ENCODE measurements at regions not wholly inside any gene's neighbourhood (a gene's known extent, or its start where the extent isn't known, plus 50 kb on each side); places are given as distances from the start of the nearest gene placed in this dataset.
A peak's percentile ranks its signal among the peaks of the same experiment; 100 is the strongest.
"Not testable (repeated sequence)": the region's sequence is repeated elsewhere in the genome, so short reads cannot be mapped to it uniquely, and the experiment has no call there.

- DNase-seq (peak; percentile 54), ATAC-seq (ENCODE audit: low read depth) (peak; percentile 45)
- H3K9me1 ChIP-seq (ENCODE audit: insufficient read depth, low read length); H3K36me3 ChIP-seq (ENCODE audit: control insufficient read depth, insufficient read depth, low read length); H3K4me2 ChIP-seq (ENCODE audit: low read depth, low read length); H3K56ac ChIP-seq (ENCODE audit: extremely low read depth, insufficient read depth, low read length); H3K18ac ChIP-seq (ENCODE audit: low read depth, low read length); H2AK5ac ChIP-seq (ENCODE audit: low read depth, low read length); H4K8ac ChIP-seq (ENCODE audit: low read depth in 2 of 2, low read length in 2 of 2); H3K79me1 ChIP-seq (ENCODE audit: low read depth in 1 of 2, low read length in 2 of 2); H2BK15ac ChIP-seq (ENCODE audit: low read depth, low read length); POLR2A ChIA-PET (ENCODE audit: unreplicated experiment); H2BK120ac ChIP-seq (ENCODE audit: low read depth, low read length); in situ Hi-C loops (cut with MboI; ENCODE audit: low sequenced_read_pairs); H3K27ac ChIP-seq (ENCODE audit: insufficient read depth, low read length); H2AK9ac ChIP-seq (replicated peaks; ENCODE audit: low read depth, low read length, poor library complexity); intact Hi-C loops (cut with micrococcal nuclease); H3K4me3 ChIP-seq (ENCODE audit: insufficient read depth, low read depth, low read length); H3K4ac ChIP-seq (ENCODE audit: low read depth, low read length); H2AFZ ChIP-seq (replicated peaks; ENCODE audit: low read length, poor library complexity); CTCF ChIA-PET; H3K27me3 ChIP-seq (ENCODE audit: control insufficient read depth, insufficient read depth, low read length); H3K4me1 ChIP-seq (ENCODE audit: control insufficient read depth, insufficient read depth, low read length); H4K20me1 ChIP-seq (ENCODE audit: insufficient read depth, low read length); BruUV-seq (replicated peaks); H4K5ac ChIP-seq (ENCODE audit: low read depth, low read length); dilution Hi-C loops (cut with HindIII; ENCODE audit: low sequenced_read_pairs, unreplicated experiment); H3K23ac ChIP-seq (ENCODE audit: low read depth, low read length); H3K14ac ChIP-seq (replicated peaks; ENCODE audit: low read depth, low read length); H4K91ac ChIP-seq (ENCODE audit: insufficient read depth, low read depth, low read length); H2BK20ac ChIP-seq (ENCODE audit: low read depth, low read length); H3K9me3 ChIP-seq (ENCODE audit: control insufficient read depth, insufficient read depth, low read length); H3K9ac ChIP-seq (ENCODE audit: low read depth, low read length); H2BK5ac ChIP-seq (ENCODE audit: low read depth, low read length, poor library complexity, severe bottlenecking): not testable (repeated sequence)
- TF ChIP-seq CEBPB (IDR thresholded peaks at IDR 0.05; ENCODE audit: low read depth, low read length): peak; percentile 78
- no CpG with 5 or more reads among the region's 9 CpGs for WGBS, 2 experiments (ENCODE audit: extremely low coverage in 2 of 2, insufficient read length in 1 of 2)
Observed at GRCh38 chr2:113328973-113329372, 50.3 kb upstream of the PAX8 start.

GRCh38 chr2:113328572-113328971, 49.9 kb upstream of the PAX8 start:
- H2BK20ac ChIP-seq (ENCODE audit: low read depth, low read length); H3K9me3 ChIP-seq (ENCODE audit: control insufficient read depth, insufficient read depth, low read length); H3K36me3 ChIP-seq (ENCODE audit: control insufficient read depth, insufficient read depth, low read length); H3K56ac ChIP-seq (ENCODE audit: extremely low read depth, insufficient read depth, low read length); POLR2A ChIA-PET (ENCODE audit: unreplicated experiment); H3K4me2 ChIP-seq (ENCODE audit: low read depth, low read length); H3K23ac ChIP-seq (ENCODE audit: low read depth, low read length); CTCF ChIA-PET; H3K27ac ChIP-seq (ENCODE audit: insufficient read depth, low read length); H3K4me1 ChIP-seq (ENCODE audit: control insufficient read depth, insufficient read depth, low read length); H2AK9ac ChIP-seq (replicated peaks; ENCODE audit: low read depth, low read length, poor library complexity); H3K4ac ChIP-seq (ENCODE audit: low read depth, low read length); H3K18ac ChIP-seq (ENCODE audit: low read depth, low read length); H2AFZ ChIP-seq (replicated peaks; ENCODE audit: low read length, poor library complexity); H4K8ac ChIP-seq (ENCODE audit: low read depth in 2 of 2, low read length in 2 of 2); H2BK15ac ChIP-seq (ENCODE audit: low read depth, low read length); H3K4me3 ChIP-seq (ENCODE audit: insufficient read depth, low read depth, low read length); H2AK5ac ChIP-seq (ENCODE audit: low read depth, low read length); H3K79me1 ChIP-seq (ENCODE audit: low read depth in 1 of 2, low read length in 2 of 2); dilution Hi-C loops (cut with HindIII; ENCODE audit: low sequenced_read_pairs, unreplicated experiment); H2BK5ac ChIP-seq (ENCODE audit: low read depth, low read length, poor library complexity, severe bottlenecking); H4K91ac ChIP-seq (ENCODE audit: insufficient read depth, low read depth, low read length); H3K9me1 ChIP-seq (ENCODE audit: insufficient read depth, low read length); H3K27me3 ChIP-seq (ENCODE audit: control insufficient read depth, insufficient read depth, low read length); H2BK120ac ChIP-seq (ENCODE audit: low read depth, low read length); in situ Hi-C loops (cut with MboI; ENCODE audit: low sequenced_read_pairs); H3K9ac ChIP-seq (ENCODE audit: low read depth, low read length); H4K5ac ChIP-seq (ENCODE audit: low read depth, low read length); BruUV-seq (replicated peaks); H3K14ac ChIP-seq (replicated peaks; ENCODE audit: low read depth, low read length); intact Hi-C loops (cut with micrococcal nuclease); H4K20me1 ChIP-seq (ENCODE audit: insufficient read depth, low read length); ATAC-seq (ENCODE audit: low read depth): not testable (repeated sequence)
- peak; percentile 44 for DNase-seq
- WGBS, 2 experiments (ENCODE audit: extremely low coverage in 2 of 2, insufficient read length in 1 of 2): no CpG with 5 or more reads among the region's 1 CpG
